Kidney (tissue), 13 donors: ENCODE measurements at regions not wholly inside any gene's neighbourhood (a gene's known extent, or its start where the extent isn't known, plus 50 kb on each side); places are given as distances from the start of the nearest gene placed in this dataset.

Experiments
- DNase-seq, 5 donors: peaks; one replicate each; pipeline ENCODE4 v3.0.0-alpha.2; 2013 to 2020
- FAIRE-seq: peaks from 2 replicates; lab custom pipeline; 2012; peaks lifted over from hg19 to GRCh38; lab: Jason Lieb, UNC
- H3K27ac ChIP-seq, 2 donors: one replicate each; pipeline ENCODE4 v1.7.0; 2013; ENCODE audit warnings: low read depth in 2 of 2, low read length in 2 of 2, inconsistent platforms in 1 of 2
- H3K27me3 ChIP-seq: one replicate; pipeline ENCODE4 v1.7.1; 2013; ENCODE audit warnings: low read length, inconsistent platforms; ENCODE audit not compliant: control insufficient read depth, insufficient read depth
- H3K36me3 ChIP-seq, 3 donors: one replicate each; pipeline versions ENCODE4 v1.7.0 to v1.7.1; 2013; ENCODE audit warnings: low read length in 3 of 3, control low read depth in 1 of 3, inconsistent platforms in 1 of 3; ENCODE audit not compliant: insufficient read depth in 3 of 3, control insufficient read depth in 2 of 3
- H3K4me1 ChIP-seq, 3 donors: one replicate each; pipeline versions ENCODE4 v1.7.0 to v1.7.1; 2013; ENCODE audit warnings: low read length in 3 of 3, inconsistent platforms in 1 of 3, low read depth in 1 of 3; ENCODE audit not compliant: control insufficient read depth in 2 of 3, insufficient read depth in 2 of 3
- H3K4me3 ChIP-seq, 3 donors: one replicate each; pipeline versions ENCODE4 v1.7.0 to v1.8.1; 2013; ENCODE audit warnings: low read length in 3 of 3, control low read depth in 1 of 3, inconsistent platforms in 1 of 3
- H3K9ac ChIP-seq, 3 donors: one replicate each; pipeline versions ENCODE4 v1.7.0 to v1.7.1; 2013; ENCODE audit warnings: low read length in 3 of 3, control low read depth in 1 of 3, inconsistent platforms in 1 of 3
- H3K9me3 ChIP-seq, 3 donors: one replicate each; pipeline versions ENCODE4 v1.7.0 to v1.7.1; 2013; ENCODE audit warnings: low read length in 3 of 3, control low read depth in 1 of 3, inconsistent platforms in 1 of 3; ENCODE audit not compliant: control insufficient read depth in 2 of 3, insufficient read depth in 1 of 3
- intact Hi-C: fragments of 100-400 bp; cut with DNase I; formaldehyde crosslinking; loops from one replicate; pipeline ENCODE4 v1.11.1; 2022
- TF ChIP-seq, protein P1 (sequence below): IDR thresholded peaks from 3 replicates; pipeline ENCODE4 v1.5.1; 2012; ENCODE audit warnings: mild to moderate bottlenecking, moderate library complexity, borderline replicate concordance; ENCODE audit not compliant: insufficient read depth; ENCODE audit errors: extremely low read depth
- donor health status: control.
- donor health status: control.
- donor health status: control.
- donor health status: control.
- donor health status: control.
- donor health status: DM: yes; HTN: yes; CAD: no.
- donor health status: Normal renal cell carcinoma (clear cell type).

DNA sequence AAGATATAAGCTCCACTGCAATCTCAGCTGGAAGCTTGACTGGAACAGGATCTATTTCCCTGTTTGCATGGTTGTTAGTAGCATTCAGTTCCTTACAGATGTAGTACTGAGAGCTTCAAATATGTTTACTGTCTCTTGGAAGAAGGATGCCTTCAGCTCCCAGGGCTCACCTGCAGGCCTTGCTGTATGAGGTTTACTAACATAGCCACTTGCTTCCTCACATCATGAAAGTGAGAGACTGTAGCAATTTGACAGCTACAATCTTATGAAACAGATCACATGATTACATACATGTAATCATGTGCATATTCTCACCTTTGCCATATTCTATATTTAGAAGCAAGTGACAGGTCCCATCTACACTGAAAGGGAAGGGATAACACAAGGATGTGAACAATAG lies 458.1 kb upstream of the PCDH20 start:
- Histone ChIP-seq H3K27ac (no peak overlapping the region), H3K9me3 (peaks cover 0 to 5% (median 0%) of the 10 kb centered on the region in 3 donors), H3K9ac (no peak overlapping the region), H3K4me3 (no peak overlapping the region), H3K27me3 (no peaks in the 10 kb centered on the region), H3K36me3 (no peaks in the 10 kb centered on the region), H3K4me1 (no peaks in the 10 kb centered on the region)
- FAIRE-seq (no peak), DNase-seq (no peak)
- intact Hi-C loops, result no loop called here
- TF ChIP-seq, protein P1, sequence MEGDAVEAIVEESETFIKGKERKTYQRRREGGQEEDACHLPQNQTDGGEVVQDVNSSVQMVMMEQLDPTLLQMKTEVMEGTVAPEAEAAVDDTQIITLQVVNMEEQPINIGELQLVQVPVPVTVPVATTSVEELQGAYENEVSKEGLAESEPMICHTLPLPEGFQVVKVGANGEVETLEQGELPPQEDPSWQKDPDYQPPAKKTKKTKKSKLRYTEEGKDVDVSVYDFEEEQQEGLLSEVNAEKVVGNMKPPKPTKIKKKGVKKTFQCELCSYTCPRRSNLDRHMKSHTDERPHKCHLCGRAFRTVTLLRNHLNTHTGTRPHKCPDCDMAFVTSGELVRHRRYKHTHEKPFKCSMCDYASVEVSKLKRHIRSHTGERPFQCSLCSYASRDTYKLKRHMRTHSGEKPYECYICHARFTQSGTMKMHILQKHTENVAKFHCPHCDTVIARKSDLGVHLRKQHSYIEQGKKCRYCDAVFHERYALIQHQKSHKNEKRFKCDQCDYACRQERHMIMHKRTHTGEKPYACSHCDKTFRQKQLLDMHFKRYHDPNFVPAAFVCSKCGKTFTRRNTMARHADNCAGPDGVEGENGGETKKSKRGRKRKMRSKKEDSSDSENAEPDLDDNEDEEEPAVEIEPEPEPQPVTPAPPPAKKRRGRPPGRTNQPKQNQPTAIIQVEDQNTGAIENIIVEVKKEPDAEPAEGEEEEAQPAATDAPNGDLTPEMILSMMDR, result no peak

DNA sequence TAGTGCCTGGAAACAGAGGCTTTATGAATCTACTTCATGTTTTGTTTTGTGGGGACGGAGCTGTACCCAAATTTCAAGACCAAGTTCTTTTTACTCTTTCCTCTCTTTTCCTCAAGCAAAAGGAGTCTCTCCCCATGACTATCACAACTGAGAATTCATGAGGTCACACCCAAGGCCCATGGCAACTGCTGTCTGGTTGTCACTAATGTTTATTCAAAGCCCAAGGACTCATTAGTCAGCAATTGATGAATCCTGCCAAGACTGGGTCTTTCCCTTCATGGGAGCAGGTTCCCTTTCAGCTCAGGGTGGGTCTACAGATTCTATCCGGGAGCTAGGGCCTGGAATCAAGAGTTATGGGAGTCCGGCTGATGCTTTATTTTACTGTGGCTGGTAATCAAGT lies 441.5 kb upstream of the PCDH20 start:
- TF ChIP-seq, protein P1, result no peak
- Histone ChIP-seq H3K4me3 (no peak overlapping the region), H3K9me3 (no peaks in the 10 kb centered on the region), H3K4me1 (no peaks in the 10 kb centered on the region), H3K36me3 (no peaks in the 10 kb centered on the region), H3K9ac (no peak overlapping the region), H3K27me3 (no peaks in the 10 kb centered on the region), H3K27ac (no peak overlapping the region)
- DNase-seq, result no peak
- FAIRE-seq, result no peak
- intact Hi-C loops, result no loop called here

DNA sequence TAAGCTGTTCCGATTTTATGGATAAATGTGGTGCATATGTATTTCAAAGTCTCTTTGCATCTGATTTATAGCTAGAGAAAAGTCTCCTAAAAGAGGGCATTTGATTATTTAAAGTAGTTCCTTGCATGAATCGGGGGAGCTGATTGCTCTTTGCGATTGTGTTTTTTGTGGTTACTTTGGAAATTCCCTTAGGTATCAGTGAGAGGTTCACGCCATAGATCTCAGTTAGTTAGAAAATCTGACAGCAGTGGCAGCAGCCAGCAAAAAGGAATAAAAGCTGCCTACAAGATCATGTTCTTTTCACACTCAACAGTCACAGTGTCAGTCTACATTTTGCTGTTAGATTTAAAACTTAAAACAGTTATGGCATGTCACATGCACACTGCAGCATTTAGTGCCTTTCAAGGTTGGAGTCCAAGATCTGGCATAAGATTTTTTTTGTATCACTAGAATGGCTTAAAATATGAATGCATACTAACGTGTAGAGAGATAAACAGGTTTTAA lies 436.5 kb upstream of the PCDH20 start:
- TF ChIP-seq, protein P1, result no peak
- Histone ChIP-seq H3K9ac (no peak overlapping the region), H3K36me3 (no peaks in the 10 kb centered on the region), H3K27ac (no peak overlapping the region), H3K4me3 (no peak overlapping the region), H3K27me3 (no peaks in the 10 kb centered on the region), H3K4me1 (no peaks in the 10 kb centered on the region), H3K9me3 (no peaks in the 10 kb centered on the region)
- FAIRE-seq (no peak), DNase-seq (no peak)
- intact Hi-C loops, result no loop called here

DNA sequence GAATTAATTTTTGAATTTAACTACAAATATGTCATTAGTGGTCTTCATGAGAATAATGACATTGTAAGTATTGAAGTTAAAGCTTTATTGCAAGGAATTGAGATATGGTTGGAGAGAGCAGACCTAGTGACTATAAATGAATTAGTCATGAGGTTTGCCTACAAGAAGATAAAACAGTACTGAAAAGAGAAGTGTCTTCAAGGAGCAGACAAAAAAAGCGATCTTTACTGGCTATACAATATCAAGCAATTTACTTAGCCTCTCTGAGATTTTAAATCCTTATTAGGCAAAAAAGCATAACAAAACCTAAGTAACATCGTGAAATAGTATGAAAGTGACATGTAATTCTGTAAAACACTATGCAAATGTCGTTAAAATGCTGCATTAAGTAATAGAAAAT lies 435.1 kb upstream of the PCDH20 start:
- no peaks in the 10 kb centered on the region for H3K9me3 ChIP-seq
- FAIRE-seq, result no peak
- no peak overlapping the region for H3K9ac ChIP-seq
- no peaks in the 10 kb centered on the region for H3K27me3 ChIP-seq
- H3K27ac ChIP-seq, result no peak overlapping the region
- H3K4me1 ChIP-seq, result no peaks in the 10 kb centered on the region
- intact Hi-C loops, result no loop called here
- TF ChIP-seq, protein P1, result no peak
- H3K4me3 ChIP-seq, result no peak overlapping the region
- no peaks in the 10 kb centered on the region for H3K36me3 ChIP-seq
- no peak for DNase-seq
